Activated naive CD8-positive, alpha-beta T cell treated with anti-CD3 and anti-CD28 coated beads for 36 hours (primary cell): ENCODE measurements at regions not wholly inside any gene's neighbourhood (a gene's known extent, or its start where the extent isn't known, plus 50 kb on each side); places are given as distances from the start of the nearest gene placed in this dataset.

Experiments
- DNase-seq: peaks from one replicate; pipeline ENCODE4 v3.0.0; 2021
- H3K27ac Mint-ChIP-seq: one replicate; pipeline ENCODE4 v1.8.0; 2022; ENCODE audit warnings: mild to moderate bottlenecking, moderate library complexity, mixed read lengths
- H3K27me3 Mint-ChIP-seq: one replicate; pipeline ENCODE4 v1.8.0; 2022; ENCODE audit warnings: mild to moderate bottlenecking, mixed read lengths
- H3K36me3 Mint-ChIP-seq: one replicate; pipeline ENCODE4 v1.8.0; 2021; ENCODE audit warnings: mild to moderate bottlenecking, mixed read lengths
- H3K4me1 Mint-ChIP-seq: one replicate; pipeline ENCODE4 v1.8.0; 2021; ENCODE audit warnings: mixed read lengths
- H3K4me3 Mint-ChIP-seq: one replicate; pipeline ENCODE4 v1.8.0; 2022; ENCODE audit warnings: mild to moderate bottlenecking, moderate library complexity, mixed read lengths
- H3K9me3 Mint-ChIP-seq: one replicate; pipeline ENCODE4 v1.8.0; 2022; ENCODE audit warnings: mixed read lengths

GRCh38 chr20:39699166-39699725 is 737.1 kb downstream of the DHX35 start:
- H3K27ac Mint-ChIP-seq: no peak overlapping the region
- H3K4me3 Mint-ChIP-seq: no peak overlapping the region
- DNase-seq: no peak
- no peaks in the 10 kb centered on the region for H3K36me3 Mint-ChIP-seq
- peaks cover 4% of the 10 kb centered on the region for H3K27me3 Mint-ChIP-seq
- H3K4me1 Mint-ChIP-seq: no peaks in the 10 kb centered on the region
- peaks cover 3% of the 10 kb centered on the region for H3K9me3 Mint-ChIP-seq

GRCh38 chr20:39698752-39699151 is 736.6 kb downstream of the DHX35 start:
- H3K27ac Mint-ChIP-seq: no peak overlapping the region
- H3K4me1 Mint-ChIP-seq: no peaks in the 10 kb centered on the region
- no peak overlapping the region for H3K4me3 Mint-ChIP-seq
- no peaks in the 10 kb centered on the region for H3K36me3 Mint-ChIP-seq
- DNase-seq: no peak
- peaks cover 3% of the 10 kb centered on the region for H3K9me3 Mint-ChIP-seq
- H3K27me3 Mint-ChIP-seq: peaks cover under 1% of the 10 kb centered on the region

GRCh38 chr20:39691151-39691862 is 729.2 kb downstream of the DHX35 start:
- no peaks in the 10 kb centered on the region for H3K36me3 Mint-ChIP-seq
- H3K4me3 Mint-ChIP-seq: no peak overlapping the region
- no peaks in the 10 kb centered on the region for H3K4me1 Mint-ChIP-seq
- no peak overlapping the region for H3K27ac Mint-ChIP-seq
- DNase-seq: no peak
- H3K9me3 Mint-ChIP-seq: peaks cover 1% of the 10 kb centered on the region
- H3K27me3 Mint-ChIP-seq: peaks cover 2% of the 10 kb centered on the region

DNA sequence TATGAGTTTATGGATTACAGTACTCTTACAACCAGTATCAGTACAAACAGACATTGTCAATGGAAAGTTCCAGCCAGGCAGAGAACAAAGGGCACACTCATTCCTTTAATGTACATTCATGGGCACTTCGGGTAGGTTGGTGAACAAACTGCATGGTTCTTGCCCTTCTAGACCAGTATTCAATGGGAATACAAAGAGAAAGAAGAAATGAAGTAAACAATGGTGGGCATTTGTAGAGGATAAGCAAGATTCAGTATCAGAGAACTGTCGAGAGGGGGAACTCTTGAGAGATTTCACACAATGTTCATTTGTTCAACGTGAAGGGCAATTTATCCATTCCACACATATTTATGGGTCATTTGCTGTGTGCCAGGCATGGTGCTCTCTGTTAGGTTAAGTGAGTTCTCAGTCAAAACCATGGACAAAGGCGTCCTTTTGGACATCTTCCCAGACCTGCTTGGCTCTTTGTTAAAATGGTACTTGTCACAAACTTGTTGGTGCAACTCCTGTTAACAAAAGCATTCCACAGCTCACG is 714.8 kb downstream of the DHX35 start:
- no peaks in the 10 kb centered on the region for H3K27me3 Mint-ChIP-seq
- no peak overlapping the region for H3K27ac Mint-ChIP-seq
- no peak overlapping the region for H3K4me3 Mint-ChIP-seq
- no peaks in the 10 kb centered on the region for H3K4me1 Mint-ChIP-seq
- DNase-seq: no peak
- peaks cover 3% of the 10 kb centered on the region for H3K9me3 Mint-ChIP-seq
- no peaks in the 10 kb centered on the region for H3K36me3 Mint-ChIP-seq

DNA sequence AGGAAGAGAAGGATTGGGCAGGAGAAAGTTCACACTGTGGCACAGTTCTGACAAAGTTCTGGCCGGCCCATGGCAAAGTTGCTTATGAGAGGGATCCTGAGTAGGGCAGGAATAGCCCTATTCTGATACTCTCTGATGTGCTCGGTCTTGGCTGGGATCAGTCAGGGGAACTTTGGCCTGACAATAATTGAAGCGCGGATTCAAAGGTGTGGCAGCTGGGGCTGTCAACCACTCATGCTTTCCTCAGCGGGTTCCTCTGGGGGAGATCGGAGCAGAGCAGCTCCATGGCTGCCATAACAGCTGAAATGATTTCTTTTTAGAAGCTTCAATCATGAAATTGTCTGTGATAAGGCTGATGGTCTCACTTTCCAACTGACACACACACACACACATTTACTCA is 714.1 kb downstream of the DHX35 start:
- H3K27ac Mint-ChIP-seq: no peak overlapping the region
- H3K4me3 Mint-ChIP-seq: no peak overlapping the region
- DNase-seq: no peak
- H3K36me3 Mint-ChIP-seq: no peaks in the 10 kb centered on the region
- no peaks in the 10 kb centered on the region for H3K27me3 Mint-ChIP-seq
- no peaks in the 10 kb centered on the region for H3K4me1 Mint-ChIP-seq
- peaks cover 3% of the 10 kb centered on the region for H3K9me3 Mint-ChIP-seq

DNA sequence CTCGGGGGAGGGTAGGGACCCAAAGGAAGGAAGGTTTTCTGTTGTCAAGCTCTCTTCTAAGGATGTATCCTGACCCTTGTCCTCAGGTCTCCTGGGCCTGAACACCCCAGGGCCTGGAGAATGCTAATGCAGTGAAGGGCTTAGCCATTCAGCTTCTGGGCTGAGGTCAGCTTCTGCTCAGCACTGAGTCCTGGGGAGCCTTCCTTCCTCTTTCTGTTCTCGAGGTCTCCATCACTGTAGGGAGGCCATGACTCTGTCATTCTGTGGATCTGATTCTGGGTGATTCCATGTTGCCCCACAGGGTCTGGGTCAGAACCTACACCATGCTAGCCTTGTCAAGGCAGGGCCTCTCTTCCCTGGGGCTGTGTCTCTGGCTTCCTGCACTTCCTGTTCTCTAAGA is 712.7 kb downstream of the DHX35 start:
- Mint-ChIP-seq H3K4me1 (no peaks in the 10 kb centered on the region), H3K36me3 (no peaks in the 10 kb centered on the region), H3K27me3 (no peaks in the 10 kb centered on the region), H3K9me3 (no peaks in the 10 kb centered on the region), H3K4me3 (no peak overlapping the region), H3K27ac (no peak overlapping the region)
- DNase-seq: no peak

DNA sequence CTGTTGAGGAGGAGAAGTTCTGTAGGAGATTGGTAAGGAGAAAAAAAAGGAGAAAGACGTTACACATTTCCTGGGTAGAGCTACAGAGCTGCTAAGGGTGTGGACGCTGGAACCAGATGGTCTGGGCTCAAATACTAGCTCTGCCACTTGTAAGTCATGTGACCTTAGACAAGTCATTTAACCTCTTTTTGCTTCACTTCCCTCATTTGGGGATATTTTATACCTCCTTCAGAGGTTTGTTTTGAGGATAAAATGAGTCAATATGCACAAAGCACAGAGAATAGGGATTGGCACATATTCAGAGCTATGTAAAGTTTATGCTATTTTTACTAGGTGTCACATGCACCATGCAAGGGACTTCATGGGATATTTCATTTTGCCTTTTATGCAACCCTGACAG is 708.8 kb downstream of the DHX35 start:
- DNase-seq: no peak
- Mint-ChIP-seq H3K27ac (no peak overlapping the region), H3K27me3 (peaks cover 4% of the 10 kb centered on the region), H3K4me3 (no peak overlapping the region), H3K9me3 (no peaks in the 10 kb centered on the region), H3K36me3 (no peaks in the 10 kb centered on the region), H3K4me1 (no peaks in the 10 kb centered on the region)

GRCh38 chr20:39669659-39670058 is 707.5 kb downstream of the DHX35 start:
- DNase-seq: no peak
- H3K4me1 Mint-ChIP-seq: no peaks in the 10 kb centered on the region
- no peak overlapping the region for H3K4me3 Mint-ChIP-seq
- no peaks in the 10 kb centered on the region for H3K9me3 Mint-ChIP-seq
- no peaks in the 10 kb centered on the region for H3K36me3 Mint-ChIP-seq
- peaks cover 10% of the 10 kb centered on the region for H3K27me3 Mint-ChIP-seq
- H3K27ac Mint-ChIP-seq: no peak overlapping the region

DNA sequence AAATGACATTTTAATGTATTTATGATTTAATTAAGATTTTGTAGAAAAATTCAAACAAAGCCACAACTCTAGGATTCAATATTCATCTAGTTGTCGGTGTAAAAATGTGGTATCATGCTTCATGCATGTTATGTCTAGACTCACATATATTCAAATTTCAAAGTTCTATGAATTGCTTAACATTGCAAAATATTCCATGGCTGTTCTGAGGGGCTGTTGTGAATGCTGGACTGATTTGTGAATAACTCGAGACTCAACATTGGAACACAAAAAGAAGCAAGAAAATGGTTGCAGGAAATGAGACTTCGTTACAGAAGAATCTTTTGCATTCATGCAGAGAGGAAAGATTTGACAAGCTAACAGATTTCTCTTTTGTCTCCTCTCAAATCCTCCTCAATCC is 705.9 kb downstream of the DHX35 start:
- Mint-ChIP-seq H3K27ac (no peak overlapping the region), H3K4me3 (no peak overlapping the region), H3K4me1 (no peaks in the 10 kb centered on the region), H3K36me3 (no peaks in the 10 kb centered on the region), H3K27me3 (peaks cover 10% of the 10 kb centered on the region), H3K9me3 (no peaks in the 10 kb centered on the region)
- no peak for DNase-seq

DNA sequence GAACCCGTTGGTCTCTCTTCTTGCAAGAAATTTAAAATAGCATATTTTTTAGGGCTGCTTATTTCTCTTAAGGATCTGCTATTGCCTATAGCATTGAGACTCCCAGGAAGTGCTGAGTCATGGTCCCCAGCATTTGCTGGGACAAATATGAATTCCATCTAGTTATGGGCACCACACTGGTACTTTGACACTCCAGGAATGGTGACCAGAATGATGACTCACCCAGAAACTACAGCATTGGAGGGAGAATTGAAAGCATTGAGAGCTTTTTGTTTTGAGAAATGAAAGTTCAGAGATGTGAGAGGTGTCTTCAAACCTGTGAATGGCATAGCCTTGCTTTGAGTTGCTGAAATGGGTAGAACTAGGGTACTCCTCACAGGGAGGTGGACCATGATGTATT is 699.7 kb downstream of the DHX35 start:
- Mint-ChIP-seq H3K4me1 (no peaks in the 10 kb centered on the region), H3K36me3 (no peaks in the 10 kb centered on the region), H3K27ac (no peak overlapping the region), H3K27me3 (peaks cover 12% of the 10 kb centered on the region), H3K9me3 (no peaks in the 10 kb centered on the region), H3K4me3 (no peak overlapping the region)
- DNase-seq: no peak

DNA sequence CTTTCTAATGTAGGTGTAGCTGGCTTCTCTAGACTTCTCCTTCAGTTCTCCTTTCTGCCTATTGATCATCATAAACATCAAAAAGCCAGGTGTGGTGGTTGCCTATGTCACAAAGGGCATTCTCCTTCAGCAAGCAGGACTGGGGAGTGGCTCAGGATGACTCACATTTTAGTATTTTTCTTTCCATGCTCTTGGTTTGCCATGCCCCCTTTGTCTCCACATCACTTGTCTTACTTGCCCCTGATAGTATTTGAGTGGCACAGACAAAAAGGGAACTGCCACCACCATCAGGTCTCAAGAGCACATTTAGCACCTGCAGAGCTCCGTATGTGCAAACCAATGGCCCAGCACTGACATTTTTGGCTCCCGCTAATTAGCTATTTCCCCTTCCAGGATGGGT is 698.8 kb downstream of the DHX35 start:
- Mint-ChIP-seq H3K27me3 (peaks cover 12% of the 10 kb centered on the region), H3K27ac (no peak overlapping the region), H3K4me3 (no peak overlapping the region), H3K36me3 (no peaks in the 10 kb centered on the region), H3K9me3 (no peaks in the 10 kb centered on the region), H3K4me1 (no peaks in the 10 kb centered on the region)
- no peak for DNase-seq

DNA sequence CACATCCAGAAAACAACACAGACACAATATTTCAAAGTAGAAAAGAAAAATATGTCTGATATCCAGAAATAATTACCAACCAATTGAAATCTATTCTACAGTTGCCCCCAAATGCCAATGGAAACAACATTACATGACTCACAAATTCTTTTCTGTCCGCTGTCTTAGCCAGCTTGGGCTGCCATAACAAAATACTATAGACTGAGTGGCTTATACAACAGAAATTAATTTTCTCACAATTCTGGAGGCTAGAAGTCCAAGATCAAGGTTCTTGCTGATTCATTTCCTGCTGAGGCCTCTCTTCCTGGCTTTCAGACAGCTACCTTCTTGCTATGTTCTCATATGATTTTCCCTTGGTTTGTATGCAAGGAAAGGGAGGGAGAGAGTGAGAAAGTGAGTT is 698.1 kb downstream of the DHX35 start:
- Mint-ChIP-seq H3K27me3 (peaks cover 10% of the 10 kb centered on the region), H3K4me1 (no peaks in the 10 kb centered on the region), H3K9me3 (no peaks in the 10 kb centered on the region), H3K36me3 (no peaks in the 10 kb centered on the region), H3K27ac (no peak overlapping the region), H3K4me3 (no peak overlapping the region)
- DNase-seq: no peak

- DNase-seq: no peak
- peaks cover 1% of the 10 kb centered on the region for H3K9me3 Mint-ChIP-seq
- peaks cover 6% of the 10 kb centered on the region for H3K27me3 Mint-ChIP-seq
- H3K4me1 Mint-ChIP-seq: no peaks in the 10 kb centered on the region
- no peak overlapping the region for H3K27ac Mint-ChIP-seq
- no peaks in the 10 kb centered on the region for H3K36me3 Mint-ChIP-seq
- no peak overlapping the region for H3K4me3 Mint-ChIP-seq
These were observed 696.7 kb downstream of the DHX35 start for GRCh38 chr20:39658662-39659409.

GRCh38 chr20:39654171-39654570 is 692.0 kb downstream of the DHX35 start:
- no peak for DNase-seq
- no peaks in the 10 kb centered on the region for H3K4me1 Mint-ChIP-seq
- H3K27ac Mint-ChIP-seq: no peak overlapping the region
- peaks cover 1% of the 10 kb centered on the region for H3K9me3 Mint-ChIP-seq
- H3K27me3 Mint-ChIP-seq: peaks cover 14% of the 10 kb centered on the region
- no peaks in the 10 kb centered on the region for H3K36me3 Mint-ChIP-seq
- no peak overlapping the region for H3K4me3 Mint-ChIP-seq

- peaks cover 1% of the 10 kb centered on the region for H3K9me3 Mint-ChIP-seq
- peaks cover 14% of the 10 kb centered on the region for H3K27me3 Mint-ChIP-seq
- no peaks in the 10 kb centered on the region for H3K36me3 Mint-ChIP-seq
- no peak for DNase-seq
- no peaks in the 10 kb centered on the region for H3K4me1 Mint-ChIP-seq
- H3K27ac Mint-ChIP-seq: no peak overlapping the region
- H3K4me3 Mint-ChIP-seq: no peak overlapping the region
These were observed 689.6 kb downstream of the DHX35 start for GRCh38 chr20:39651645-39652325.
